ENCODE measurements at regions not wholly inside any gene's neighbourhood (a gene's known extent, or its start where the extent isn't known, plus 50 kb on each side); places are given as distances from the start of the nearest gene placed in this dataset.
"Not testable (repeated sequence)": the region's sequence is repeated elsewhere in the genome, so short reads cannot be mapped to it uniquely, and the experiment has no call there.

DNA sequence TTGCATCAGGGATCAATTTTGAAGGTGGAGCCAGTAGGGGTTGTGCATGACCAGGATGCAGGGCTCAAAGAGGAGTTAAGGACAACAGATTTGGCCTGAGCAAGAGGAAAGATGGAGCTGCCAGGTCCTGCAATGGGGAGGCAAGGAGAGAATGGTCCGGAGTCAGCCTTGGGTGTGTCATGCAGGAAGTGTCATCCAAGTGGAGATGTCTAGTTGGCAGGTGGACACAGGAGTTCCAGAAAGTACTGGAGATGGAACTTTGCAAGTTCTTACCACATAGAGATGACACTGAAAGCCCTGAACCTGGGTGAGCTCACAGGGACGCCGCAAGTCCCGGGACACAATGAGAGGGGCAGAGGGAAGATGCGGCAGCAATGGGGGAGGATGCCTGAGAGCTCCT is 525.0 kb downstream of the TP53TG3F start:
- not testable (repeated sequence) for H3K4me3 ChIP-seq (ENCODE audit: low read length); H3K27me3 ChIP-seq (ENCODE audit: insufficient read depth, low read length); H3K9me3 ChIP-seq (ENCODE audit: low read depth, low read length); H3K4me1 ChIP-seq (ENCODE audit: insufficient read depth, low read length)

DNA sequence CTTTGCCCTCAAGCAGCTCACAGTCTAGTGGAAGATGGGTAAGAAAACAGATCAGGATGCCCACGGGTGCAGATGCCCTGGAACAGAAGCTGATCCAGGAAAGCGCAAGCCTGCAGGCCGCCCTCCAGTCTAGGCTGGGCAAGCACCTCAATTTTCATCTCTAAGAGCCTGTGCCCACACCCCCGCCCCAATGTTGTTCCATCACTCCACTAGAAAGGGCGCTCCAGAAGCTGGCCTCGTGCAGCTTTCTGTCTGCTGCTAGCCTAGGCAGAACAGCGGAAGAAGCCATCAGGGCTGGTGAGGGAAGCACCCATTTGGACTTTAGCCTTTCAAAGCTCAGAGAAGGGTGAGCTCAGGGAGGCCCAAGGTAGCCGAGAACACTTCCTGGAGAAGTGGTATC is 527.1 kb downstream of the TP53TG3F start:
- H3K4me3 ChIP-seq (ENCODE audit: low read length); H3K9me3 ChIP-seq (ENCODE audit: low read depth, low read length); H3K4me1 ChIP-seq (ENCODE audit: insufficient read depth, low read length); H3K27me3 ChIP-seq (ENCODE audit: insufficient read depth, low read length): not testable (repeated sequence)

DNA sequence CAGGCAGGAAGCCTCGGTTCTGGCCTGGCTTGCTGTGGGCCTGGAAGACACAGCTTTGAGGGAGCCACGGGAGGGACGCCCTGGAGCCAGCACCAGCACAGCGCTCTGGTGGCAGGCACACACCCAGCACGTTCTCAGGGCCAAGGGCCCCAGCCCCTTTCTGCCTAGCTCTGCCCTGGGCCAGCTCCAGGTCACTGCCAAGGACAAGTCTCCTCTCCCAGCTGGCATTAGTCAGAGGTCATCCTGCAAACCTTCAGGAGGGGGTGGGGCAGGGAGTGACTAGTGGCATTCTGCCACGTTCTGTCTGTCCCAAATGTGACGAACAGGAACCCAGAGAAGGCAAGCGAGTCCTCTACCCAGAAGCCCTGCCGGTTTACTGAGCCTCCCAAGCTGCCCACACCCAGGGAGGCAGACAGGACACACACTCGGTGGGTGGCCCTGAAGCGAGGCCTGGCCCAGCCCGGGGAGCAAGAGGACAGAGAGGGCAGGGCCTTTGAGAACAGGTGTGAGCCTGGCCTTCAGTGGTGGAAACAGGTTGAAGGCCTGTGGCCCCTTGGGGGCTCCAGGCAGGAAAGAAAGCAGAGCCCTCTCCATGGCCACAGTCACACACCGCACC is 528.0 kb downstream of the TP53TG3F start:
- not testable (repeated sequence) for H3K4me3 ChIP-seq (ENCODE audit: low read length); H3K27me3 ChIP-seq (ENCODE audit: insufficient read depth, low read length); H3K9me3 ChIP-seq (ENCODE audit: low read depth, low read length); H3K4me1 ChIP-seq (ENCODE audit: insufficient read depth, low read length)

DNA sequence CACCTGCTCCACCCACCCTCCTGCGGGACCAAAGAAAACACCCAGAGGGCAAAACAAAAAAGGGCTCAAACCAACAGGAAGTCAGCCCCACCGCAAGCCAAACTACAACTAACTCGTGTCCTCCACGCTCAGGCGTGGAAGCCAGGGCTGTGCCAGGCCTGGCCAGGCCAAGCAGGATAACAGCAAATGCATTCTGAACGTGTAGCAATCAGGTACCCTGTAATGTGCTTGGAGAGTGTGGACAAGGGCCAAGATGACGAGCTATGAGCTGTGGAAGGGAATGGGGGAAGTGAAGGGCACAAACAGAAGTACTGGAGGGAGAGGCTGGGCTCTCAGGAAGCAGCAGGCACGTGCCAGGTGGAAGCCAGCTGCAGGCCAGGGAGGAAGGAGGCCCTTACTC is 528.6 kb downstream of the TP53TG3F start:
- not testable (repeated sequence) for H3K4me1 ChIP-seq (ENCODE audit: insufficient read depth, low read length); H3K4me3 ChIP-seq (ENCODE audit: low read length); H3K9me3 ChIP-seq (ENCODE audit: low read depth, low read length); H3K27me3 ChIP-seq (ENCODE audit: insufficient read depth, low read length)

DNA sequence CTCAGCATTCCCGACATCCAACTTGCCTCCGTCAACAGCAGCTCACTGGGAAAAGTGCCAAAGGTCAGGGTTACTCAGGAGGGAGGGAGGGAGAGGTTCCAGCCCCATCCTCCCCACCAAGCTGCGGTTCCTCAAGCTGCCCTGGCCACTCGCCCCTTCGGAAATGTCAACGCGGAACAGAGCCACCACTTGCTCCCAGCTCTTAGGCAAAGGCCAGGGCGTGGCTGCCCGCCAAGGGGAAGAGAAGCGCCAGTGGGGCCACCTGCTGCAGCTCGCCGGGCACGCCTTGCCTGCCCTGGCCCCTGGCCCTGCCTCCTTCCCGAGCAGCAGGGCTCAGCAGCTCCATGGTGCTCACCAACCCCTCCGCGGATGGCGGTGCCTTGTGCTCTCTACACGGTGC is 531.1 kb downstream of the TP53TG3F start:
- not testable (repeated sequence) for H3K4me1 ChIP-seq (ENCODE audit: insufficient read depth, low read length); H3K9me3 ChIP-seq (ENCODE audit: low read depth, low read length)

DNA sequence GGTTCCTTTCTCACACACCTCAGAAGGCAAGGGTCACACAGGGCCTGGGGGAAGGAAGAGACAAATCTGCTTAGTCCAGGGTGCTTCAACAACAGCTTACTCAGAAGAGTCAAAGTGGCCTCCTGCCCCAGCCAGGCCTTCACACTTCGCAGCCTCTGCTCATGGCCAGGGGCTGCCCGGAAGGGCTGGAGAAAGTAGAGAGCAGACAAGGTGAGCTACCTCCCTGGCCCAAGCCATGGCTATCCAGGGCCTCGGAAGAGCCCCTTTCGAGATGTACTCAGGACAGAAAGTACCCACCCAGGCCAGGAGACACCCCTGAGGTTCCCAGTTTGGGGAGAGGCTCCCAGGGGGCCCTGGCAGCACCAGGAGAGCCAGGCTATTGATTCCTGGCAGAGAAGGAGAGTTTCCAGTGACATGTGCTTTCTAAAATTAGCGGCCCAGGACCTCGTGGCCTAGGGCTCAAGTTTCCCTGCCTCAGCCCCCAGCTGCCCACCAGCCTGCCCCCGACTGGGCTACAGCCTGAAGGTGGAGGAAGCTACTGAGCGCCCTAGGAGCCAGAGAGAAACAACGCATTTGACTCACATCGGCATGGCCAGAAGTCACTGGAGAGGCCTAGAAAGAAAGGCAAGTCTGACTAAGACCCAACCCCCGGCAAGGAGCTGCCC is 533.2 kb downstream of the TP53TG3F start:
- H3K9me3 ChIP-seq (ENCODE audit: low read depth, low read length); H3K4me3 ChIP-seq (ENCODE audit: low read length); H3K27me3 ChIP-seq (ENCODE audit: insufficient read depth, low read length); H3K4me1 ChIP-seq (ENCODE audit: insufficient read depth, low read length): not testable (repeated sequence)

More for the DNA sequence above, 531.1 kb downstream of the TP53TG3F start:
- H3K4me3 ChIP-seq (ENCODE audit: low read length); H3K27me3 ChIP-seq (ENCODE audit: insufficient read depth, low read length): not testable (repeated sequence)

- H3K9me3 ChIP-seq (ENCODE audit: low read depth, low read length); H3K27me3 ChIP-seq (ENCODE audit: insufficient read depth, low read length); H3K4me3 ChIP-seq (ENCODE audit: low read length); H3K4me1 ChIP-seq (ENCODE audit: insufficient read depth, low read length): not testable (repeated sequence)
Measured at GRCh38 chr16:33994207-33994606, 534.8 kb downstream of the TP53TG3F start.

GRCh38 chr16:33995821-33996372 is 536.5 kb downstream of the TP53TG3F start:
- H3K9me3 ChIP-seq (ENCODE audit: low read depth, low read length); H3K27me3 ChIP-seq (ENCODE audit: insufficient read depth, low read length); H3K4me3 ChIP-seq (ENCODE audit: low read length); H3K4me1 ChIP-seq (ENCODE audit: insufficient read depth, low read length): not testable (repeated sequence)

- H3K4me3 ChIP-seq (ENCODE audit: low read length); H3K4me1 ChIP-seq (ENCODE audit: insufficient read depth, low read length); H3K27me3 ChIP-seq (ENCODE audit: insufficient read depth, low read length); H3K9me3 ChIP-seq (ENCODE audit: low read depth, low read length): not testable (repeated sequence)
Measured at GRCh38 chr16:34001184-34001583, 541.8 kb downstream of the TP53TG3F start.

GRCh38 chr16:34001961-34002360 is 542.5 kb downstream of the TP53TG3F start:
- not testable (repeated sequence) for H3K9me3 ChIP-seq (ENCODE audit: low read depth, low read length); H3K4me3 ChIP-seq (ENCODE audit: low read length); H3K27me3 ChIP-seq (ENCODE audit: insufficient read depth, low read length); H3K4me1 ChIP-seq (ENCODE audit: insufficient read depth, low read length)

- not testable (repeated sequence) for H3K4me1 ChIP-seq (ENCODE audit: insufficient read depth, low read length); H3K4me3 ChIP-seq (ENCODE audit: low read length); H3K9me3 ChIP-seq (ENCODE audit: low read depth, low read length); H3K27me3 ChIP-seq (ENCODE audit: insufficient read depth, low read length)
Measured at GRCh38 chr16:34014841-34015820, 555.7 kb downstream of the TP53TG3F start.

- not testable (repeated sequence) for H3K4me3 ChIP-seq (ENCODE audit: low read length); H3K9me3 ChIP-seq (ENCODE audit: low read depth, low read length); H3K4me1 ChIP-seq (ENCODE audit: insufficient read depth, low read length); H3K27me3 ChIP-seq (ENCODE audit: insufficient read depth, low read length)
Measured at GRCh38 chr16:34018277-34018676, 558.9 kb downstream of the TP53TG3F start.

DNA sequence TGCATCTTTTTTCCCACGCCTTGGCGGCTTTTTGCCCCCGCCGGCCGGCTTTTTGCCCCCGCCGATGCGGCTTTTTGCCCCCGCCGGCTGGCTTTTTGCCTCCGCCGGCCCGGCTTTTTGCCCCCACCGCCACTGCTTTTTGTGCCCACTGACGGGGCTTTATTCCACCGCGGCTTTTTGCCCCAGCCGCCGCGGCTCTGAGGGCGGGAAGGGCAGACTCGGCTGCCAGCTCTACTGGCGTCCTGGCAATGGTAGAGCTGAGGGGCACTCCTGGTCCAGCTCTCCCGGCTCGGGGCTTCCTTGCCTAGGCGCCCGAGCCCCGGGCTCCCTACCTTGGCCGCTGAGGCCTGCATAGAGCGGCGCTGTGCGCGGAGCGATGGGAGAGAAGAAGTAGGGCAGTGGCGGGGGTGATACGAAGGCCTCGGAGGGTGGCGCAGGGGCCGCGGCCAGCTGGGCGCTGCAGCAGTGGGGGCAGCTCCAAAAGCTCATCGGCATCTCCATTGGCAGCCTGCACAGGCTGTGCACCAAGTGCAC is 591.4 kb downstream of the TP53TG3F start:
- Histone ChIP-seq H3K4me1 (ENCODE audit: insufficient read depth, low read length) (no peaks in the 10 kb centered on the region), H3K27me3 (ENCODE audit: insufficient read depth, low read length) (no peaks in the 10 kb centered on the region), H3K9me3 (ENCODE audit: low read depth, low read length) (no peaks in the 10 kb centered on the region), H3K4me3 (ENCODE audit: low read length) (no peak overlapping the region)

DNA sequence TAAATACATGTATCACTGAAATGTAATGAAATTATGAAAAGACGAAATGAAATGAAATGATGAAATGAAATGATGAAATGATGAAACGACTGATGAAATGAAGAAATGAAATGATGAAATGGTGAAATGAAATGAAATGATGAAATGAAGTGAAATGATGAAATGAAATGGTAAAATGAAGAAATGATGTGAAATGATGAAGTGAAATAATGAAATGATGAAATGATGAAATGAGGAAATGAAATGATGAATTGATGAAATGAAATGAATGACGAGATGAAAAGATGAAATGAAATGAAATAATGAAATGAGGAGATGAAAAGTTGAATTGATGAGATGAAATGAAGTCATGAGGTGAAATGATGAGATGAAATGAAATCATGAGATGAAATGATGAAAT is 594.7 kb downstream of the TP53TG3F start:
- Histone ChIP-seq H3K27me3 (ENCODE audit: insufficient read depth, low read length) (no peaks in the 10 kb centered on the region), H3K9me3 (ENCODE audit: low read depth, low read length) (no peaks in the 10 kb centered on the region), H3K4me3 (ENCODE audit: low read length) (no peak overlapping the region), H3K4me1 (ENCODE audit: insufficient read depth, low read length) (no peaks in the 10 kb centered on the region)

DNA sequence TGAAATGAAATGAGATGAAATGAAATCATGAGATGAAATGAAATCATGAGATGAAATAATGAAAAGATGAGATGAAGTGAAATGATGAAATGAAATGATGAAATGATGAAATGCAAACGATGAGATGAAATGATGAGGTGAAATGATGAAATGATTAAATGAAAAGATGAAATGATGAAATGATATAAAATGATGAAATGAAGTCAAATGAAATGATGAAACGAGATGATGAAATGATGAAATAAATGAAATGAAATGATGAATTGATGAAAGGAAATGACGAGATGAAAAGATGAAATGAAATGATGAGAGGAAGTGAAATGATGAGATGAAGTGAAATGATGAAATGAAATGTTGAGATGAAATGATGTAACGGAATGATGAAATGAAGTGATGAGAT is 595.6 kb downstream of the TP53TG3F start:
- H3K4me1 ChIP-seq (ENCODE audit: insufficient read depth, low read length) = no peaks in the 10 kb centered on the region
- H3K4me3 ChIP-seq (ENCODE audit: low read length) = no peak overlapping the region
- H3K9me3 ChIP-seq (ENCODE audit: low read depth, low read length) = no peaks in the 10 kb centered on the region
- no peaks in the 10 kb centered on the region for H3K27me3 ChIP-seq (ENCODE audit: insufficient read depth, low read length)
